ENCODE measurements at regions not wholly inside any gene's neighbourhood (a gene's known extent, or its start where the extent isn't known, plus 50 kb on each side); places are given as distances from the start of the nearest gene placed in this dataset.

DNA sequence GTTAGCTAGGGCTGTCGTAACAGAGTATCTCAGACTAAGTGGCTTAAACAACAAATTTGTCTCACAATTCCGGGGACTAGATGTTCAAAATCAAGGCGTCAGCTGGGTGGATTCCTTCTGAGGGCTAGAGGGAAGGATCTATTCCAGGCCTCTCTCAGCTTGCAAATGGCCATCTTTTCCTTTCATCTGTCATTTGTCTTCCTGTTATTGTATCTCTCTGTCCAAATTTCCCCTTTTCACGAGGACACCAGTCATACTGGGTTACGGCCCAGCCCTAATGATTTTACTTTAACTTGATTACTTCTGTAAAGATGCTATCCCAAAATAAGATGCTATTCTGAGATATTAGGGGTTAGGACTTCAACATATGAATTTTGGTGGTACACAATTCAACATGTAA lies 119.0 kb upstream of the CPSF6 start:
- DNase-seq (ENCODE audit: low read depth): no peak
- TF ChIP-seq CTCF (IDR thresholded peaks at IDR 0.05; ENCODE audit: insufficient read depth, low read length, poor library complexity, severe bottlenecking): no peak
- Histone ChIP-seq H3K4me3 (ENCODE audit: low read depth, low read length) (no peak overlapping the region), H3K27me3 (ENCODE audit: control insufficient read depth, insufficient read depth, low read length) (no peaks in the 10 kb centered on the region), H3K36me3 (ENCODE audit: control insufficient read depth, insufficient read depth, low read length) (no peaks in the 10 kb centered on the region)

GRCh38 chr12:69123311-69123710 lies 116.1 kb upstream of the CPSF6 start:
- H3K27me3 ChIP-seq (ENCODE audit: control insufficient read depth, insufficient read depth, low read length): no peaks in the 10 kb centered on the region
- no peak for TF ChIP-seq CTCF (IDR thresholded peaks at IDR 0.05; ENCODE audit: insufficient read depth, low read length, poor library complexity, severe bottlenecking)

DNA sequence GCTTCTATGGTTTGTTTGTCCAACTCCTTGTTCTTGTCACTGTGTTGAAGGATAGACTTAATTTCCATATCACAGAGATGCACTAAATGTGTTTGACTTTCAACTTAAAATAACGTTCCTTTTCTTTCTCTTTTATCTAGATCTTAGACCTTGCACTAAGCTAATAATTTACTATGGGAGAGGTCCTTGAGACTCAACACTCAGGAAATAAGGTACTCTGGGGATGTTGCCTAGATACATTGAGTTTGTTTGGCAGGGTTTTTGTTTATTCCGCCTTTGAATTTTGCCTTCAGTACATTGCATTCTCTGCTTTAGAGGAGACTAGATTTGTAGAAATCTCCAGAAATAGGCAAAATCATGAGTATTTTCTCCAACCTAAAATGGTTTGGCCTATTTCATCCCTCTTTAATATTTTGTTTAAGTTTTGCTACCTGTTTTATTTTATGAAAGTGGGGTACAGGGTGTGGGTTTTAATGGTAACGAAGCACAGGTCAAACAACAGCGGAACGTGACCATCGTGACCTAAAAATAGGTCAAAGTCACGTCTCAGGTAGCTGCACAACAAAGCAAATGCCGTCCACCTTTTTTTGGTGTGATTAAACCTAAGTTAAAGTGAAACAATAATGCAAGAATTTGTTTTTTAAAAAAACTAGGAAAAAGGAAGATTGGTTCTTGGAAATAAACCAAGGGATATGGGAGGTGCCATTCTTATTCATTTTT lies 115.3 kb upstream of the CPSF6 start:
- H3K4me3 ChIP-seq (ENCODE audit: low read depth, low read length): no peak overlapping the region
- no peak for TF ChIP-seq CTCF (IDR thresholded peaks at IDR 0.05; ENCODE audit: insufficient read depth, low read length, poor library complexity, severe bottlenecking)
- no peaks in the 10 kb centered on the region for H3K27me3 ChIP-seq (ENCODE audit: control insufficient read depth, insufficient read depth, low read length)
- no peaks in the 10 kb centered on the region for H3K36me3 ChIP-seq (ENCODE audit: control insufficient read depth, insufficient read depth, low read length)
- DNase-seq (ENCODE audit: low read depth): no peak

More at GRCh38 chr12:69123311-69123710, 116.1 kb upstream of the CPSF6 start:
- no peak for DNase-seq (ENCODE audit: low read depth)
- Histone ChIP-seq H3K36me3 (ENCODE audit: control insufficient read depth, insufficient read depth, low read length) (no peaks in the 10 kb centered on the region), H3K4me3 (ENCODE audit: low read depth, low read length) (no peak overlapping the region)

GRCh38 chr12:69129017-69129416 lies 110.4 kb upstream of the CPSF6 start:
- DNase-seq (ENCODE audit: low read depth): no peak
- Histone ChIP-seq H3K27me3 (ENCODE audit: control insufficient read depth, insufficient read depth, low read length) (no peaks in the 10 kb centered on the region), H3K4me3 (ENCODE audit: low read depth, low read length) (no peak overlapping the region), H3K36me3 (ENCODE audit: control insufficient read depth, insufficient read depth, low read length) (no peaks in the 10 kb centered on the region)
- no peak for TF ChIP-seq CTCF (IDR thresholded peaks at IDR 0.05; ENCODE audit: insufficient read depth, low read length, poor library complexity, severe bottlenecking)

- Histone ChIP-seq H3K36me3 (ENCODE audit: control insufficient read depth, insufficient read depth, low read length) (no peaks in the 10 kb centered on the region), H3K27me3 (ENCODE audit: control insufficient read depth, insufficient read depth, low read length) (no peaks in the 10 kb centered on the region), H3K4me3 (ENCODE audit: low read depth, low read length) (no peak overlapping the region)
- no peak for DNase-seq (ENCODE audit: low read depth)
- TF ChIP-seq CTCF (IDR thresholded peaks at IDR 0.05; ENCODE audit: insufficient read depth, low read length, poor library complexity, severe bottlenecking): no peak
Observed at GRCh38 chr12:69129564-69129963, 109.8 kb upstream of the CPSF6 start.

DNA sequence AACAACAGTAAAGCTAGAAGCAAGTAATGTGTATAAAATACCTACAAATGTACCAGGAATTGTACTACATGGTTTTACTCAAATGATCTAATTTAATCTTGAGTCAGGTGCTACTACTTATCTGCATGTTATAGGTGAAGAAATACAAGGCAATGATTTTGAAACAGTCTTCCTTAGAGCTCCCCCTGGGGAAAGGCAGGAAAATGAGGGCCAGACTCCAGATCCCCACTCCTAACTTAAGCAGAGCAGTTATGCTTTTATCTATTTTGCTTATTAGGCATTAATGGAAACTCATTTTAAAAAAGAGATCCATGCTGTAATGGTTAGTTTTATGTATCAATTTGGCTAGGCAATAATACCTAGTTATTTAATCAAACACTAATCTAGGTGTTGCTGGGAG lies 109.3 kb upstream of the CPSF6 start:
- DNase-seq (ENCODE audit: low read depth): no peak
- H3K36me3 ChIP-seq (ENCODE audit: control insufficient read depth, insufficient read depth, low read length): no peaks in the 10 kb centered on the region
- TF ChIP-seq CTCF (IDR thresholded peaks at IDR 0.05; ENCODE audit: insufficient read depth, low read length, poor library complexity, severe bottlenecking): peak; percentile 25
- H3K27me3 ChIP-seq (ENCODE audit: control insufficient read depth, insufficient read depth, low read length): no peaks in the 10 kb centered on the region
- no peak overlapping the region for H3K4me3 ChIP-seq (ENCODE audit: low read depth, low read length)
